Sciatic nerve (tissue), 2 donors: ENCODE measurements at regions not wholly inside any gene's neighbourhood (a gene's known extent, or its start where the extent isn't known, plus 50 kb on each side); places are given as distances from the start of the nearest gene placed in this dataset.
A peak's percentile ranks its signal among the peaks of the same experiment; 100 is the strongest.

ENCODE experiments used
- ATAC-seq: fragments of 200-7000 bp; cut with Tn5 transposase; one replicate; pipeline ENCODE4 v1.9.1; 2020; ENCODE audit warnings: mild to moderate bottlenecking, moderate library complexity
- DNase-seq: peaks from one replicate; pipeline ENCODE4 v3.0.0-alpha.2; 2020; ENCODE audit warnings: low spot score
- intact Hi-C: fragments of 100-400 bp; cut with DNase I; formaldehyde crosslinking; loops from one replicate; pipeline ENCODE4 v1.14.2; 2022
- donor health status: DM: no; HTN: no; CAD: no.
- donor health status: DM: no; HTN: no; CAD: no.

DNA sequence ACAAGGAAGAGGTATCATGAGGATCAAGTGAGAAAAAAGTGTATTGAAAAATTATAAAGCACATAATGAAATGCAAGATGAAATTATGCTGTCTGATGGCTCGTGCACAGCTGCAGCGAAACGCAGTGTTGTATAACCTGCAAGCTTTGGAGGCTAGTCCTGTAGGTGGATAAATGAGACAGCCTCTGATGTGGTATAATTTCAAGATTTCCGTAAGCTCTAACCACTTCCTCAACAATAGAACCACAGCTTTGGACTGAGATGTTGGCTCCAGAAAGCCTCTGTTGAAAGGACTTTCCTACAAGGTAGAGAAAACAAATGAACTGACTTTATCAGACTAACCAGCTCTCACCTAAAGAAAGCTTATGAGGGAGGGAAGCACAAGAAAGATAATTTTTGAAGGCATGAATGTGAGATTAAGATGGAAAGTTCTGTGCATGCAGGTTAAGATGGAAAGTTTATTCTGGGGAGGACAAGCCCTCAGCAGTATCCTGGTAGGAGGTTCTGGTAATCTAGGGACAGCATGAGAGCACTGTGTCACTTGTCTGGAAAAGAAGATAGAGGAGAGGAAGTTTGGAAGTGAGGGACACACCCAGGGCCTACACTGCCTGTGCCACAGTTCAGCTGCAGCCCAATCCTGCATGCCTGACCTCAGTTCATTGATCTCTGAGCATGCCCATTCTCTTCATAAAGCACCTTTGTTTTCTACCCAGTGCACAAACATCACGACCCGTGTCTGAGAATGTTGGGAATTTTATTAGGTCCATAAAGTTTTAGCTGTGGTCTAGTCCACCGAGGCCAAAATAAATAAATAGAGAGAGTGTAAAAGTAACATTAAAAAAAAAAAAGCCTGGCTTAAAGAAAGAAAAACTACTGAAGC is 161.5 kb upstream of the SFRP2 start:
- DNase-seq (no peak), ATAC-seq (peak; percentile 78)

DNA sequence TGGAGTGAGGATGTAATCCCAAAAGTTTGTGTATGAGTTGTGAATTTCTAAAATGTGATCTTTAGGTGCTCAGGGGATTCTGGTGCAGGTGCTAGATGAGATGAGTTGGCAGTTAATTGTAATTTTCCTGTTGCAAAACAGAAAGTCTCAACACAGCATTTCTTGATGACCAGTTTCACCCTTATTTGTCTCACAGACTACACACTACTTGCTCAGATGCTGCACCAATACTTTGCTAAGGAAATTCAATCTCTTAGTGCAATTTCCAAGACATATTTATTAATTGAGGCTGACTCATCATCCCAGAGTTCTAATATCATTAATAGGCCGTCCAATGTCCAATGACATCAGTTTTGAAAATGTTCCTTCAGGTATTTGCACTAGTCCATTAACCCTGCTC is 159.2 kb upstream of the SFRP2 start:
- ATAC-seq (no peak), DNase-seq (no peak)
- intact Hi-C loops = no loop called here

More for the DNA sequence above, 161.5 kb upstream of the SFRP2 start:
- intact Hi-C loops = no loop called here

DNA sequence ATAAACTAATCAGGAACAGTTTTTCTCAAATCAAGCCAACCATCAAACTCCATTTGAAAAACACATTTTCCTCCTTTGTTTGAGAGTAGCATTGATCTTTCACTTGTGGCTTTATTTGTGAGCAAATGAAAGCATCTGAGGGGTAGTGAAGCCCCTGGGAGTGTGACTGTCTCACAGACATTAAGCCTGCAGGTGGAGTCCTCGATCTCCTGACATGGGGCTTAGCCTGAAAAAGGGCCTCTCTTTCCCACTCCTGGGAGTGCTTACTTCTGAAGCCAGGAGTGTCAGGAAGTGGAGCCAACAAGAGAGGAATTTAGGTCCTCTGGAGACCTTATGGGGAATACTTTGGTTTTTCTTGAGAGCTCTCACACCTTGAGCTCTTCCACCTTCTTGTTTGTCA is 158.2 kb upstream of the SFRP2 start:
- DNase-seq (no peak), ATAC-seq (no peak)
- intact Hi-C loops = no loop called here

DNA sequence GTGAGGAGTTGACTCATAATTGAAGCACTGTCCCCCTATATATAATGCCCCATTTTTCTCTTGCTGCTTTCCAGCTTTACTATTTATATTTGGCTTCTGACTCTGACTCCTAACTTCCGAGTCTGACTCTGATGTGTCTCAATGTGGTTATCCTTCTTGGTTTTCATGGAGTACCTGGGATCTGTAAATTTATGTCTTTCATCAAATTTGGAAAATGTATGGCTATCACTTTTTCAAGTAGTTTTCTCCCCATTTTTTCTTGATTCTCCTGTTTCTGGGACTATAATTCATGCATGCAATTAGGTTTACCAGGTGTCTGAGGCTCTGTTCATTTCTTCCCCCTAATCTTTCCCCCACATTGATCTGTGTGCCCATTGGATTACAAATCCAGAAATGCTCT is 156.8 kb upstream of the SFRP2 start:
- intact Hi-C loops = no loop called here
- DNase-seq (no peak), ATAC-seq (no peak)

DNA sequence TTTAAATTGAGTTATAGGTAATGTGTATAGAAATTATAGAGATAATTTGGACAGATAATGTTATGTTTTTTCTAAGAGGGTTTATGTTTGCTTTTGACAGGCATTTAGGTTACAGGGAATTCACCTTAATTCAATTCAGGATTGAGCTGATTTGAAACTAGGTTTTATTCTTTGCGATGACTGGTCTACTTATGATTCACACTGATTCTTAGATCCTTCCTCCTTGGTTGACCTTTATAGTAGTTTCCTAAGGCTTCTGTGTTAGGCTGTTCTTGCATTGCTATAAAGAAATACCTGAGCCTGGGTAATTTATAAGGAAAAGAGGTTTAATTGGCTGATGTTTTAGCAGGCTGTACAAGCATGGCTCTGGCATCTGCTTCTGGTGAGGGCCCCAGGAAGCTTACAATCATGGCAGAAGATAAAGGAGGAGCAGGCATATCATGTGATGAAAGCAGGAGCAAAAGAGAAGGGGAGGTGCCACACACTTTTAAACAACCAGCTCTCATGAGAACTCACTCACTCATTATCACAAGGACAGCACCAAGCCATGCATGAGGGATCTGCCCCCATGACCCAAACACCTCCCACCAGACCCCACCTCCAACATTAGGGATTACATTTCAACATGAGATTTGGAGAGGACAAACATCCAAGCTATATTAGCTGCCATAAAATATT is 155.0 kb upstream of the SFRP2 start:
- ATAC-seq (no peak), DNase-seq (no peak)
- intact Hi-C loops = no loop called here

DNA sequence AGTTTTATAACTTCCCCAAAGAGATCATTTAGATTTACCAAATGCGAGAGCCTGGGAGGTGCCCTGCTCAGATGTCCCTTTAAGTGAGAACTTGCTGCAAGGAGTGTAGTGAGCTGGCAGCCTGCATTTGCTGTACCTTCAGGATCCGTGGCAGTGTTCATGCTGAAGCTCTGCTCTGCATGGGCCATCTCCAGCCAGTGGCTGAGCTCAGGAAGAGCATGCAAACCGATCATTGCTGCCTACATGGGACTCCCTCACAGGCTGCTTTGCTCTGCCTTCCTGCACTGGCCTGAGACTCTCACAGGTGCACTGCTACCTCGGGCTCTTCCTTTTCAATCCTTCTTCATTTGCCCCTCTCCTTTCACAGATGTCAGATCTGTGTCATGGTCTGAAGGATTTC is 152.0 kb upstream of the SFRP2 start:
- ATAC-seq (no peak), DNase-seq (no peak)
- intact Hi-C loops = no loop called here

DNA sequence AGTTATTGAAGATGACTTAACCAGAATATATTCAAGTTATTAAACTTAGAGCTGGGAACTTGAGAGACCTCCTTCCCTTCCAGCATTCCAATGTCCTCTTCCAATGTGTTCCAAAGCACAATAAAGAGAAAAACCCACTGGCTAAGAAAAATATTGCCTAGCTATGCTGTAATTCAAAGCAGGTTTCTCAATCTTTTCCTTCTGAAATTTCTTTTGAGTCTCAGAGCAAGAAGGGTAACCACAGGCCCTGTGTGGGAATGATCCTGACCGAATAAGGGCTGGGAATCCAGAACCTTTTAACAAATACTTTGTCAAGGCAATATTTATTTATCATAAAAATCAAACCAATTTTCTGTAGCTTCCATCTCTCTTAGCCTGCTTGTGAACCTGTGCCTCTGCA is 150.7 kb upstream of the SFRP2 start:
- peak; percentile 62 for ATAC-seq
- DNase-seq = no peak
- intact Hi-C loops = no loop called here

DNA sequence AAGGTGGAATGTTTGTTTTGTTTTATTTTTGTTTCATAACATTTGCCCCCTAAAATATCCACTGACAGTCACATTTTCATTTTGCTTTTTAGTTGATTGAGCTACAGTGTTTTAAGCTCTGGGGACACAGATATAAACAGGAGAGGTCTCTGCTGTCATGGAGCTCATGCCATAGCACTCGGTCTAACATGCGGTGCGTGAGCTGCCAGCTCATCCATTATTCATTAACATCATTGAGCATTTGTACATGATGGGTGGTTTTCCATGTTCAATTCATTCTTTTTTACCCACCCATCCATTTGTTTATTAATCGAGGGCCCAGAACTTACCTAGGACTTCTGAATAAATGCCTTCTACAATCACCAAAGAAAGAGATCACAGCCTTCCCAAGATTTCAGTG is 150.1 kb upstream of the SFRP2 start:
- DNase-seq (no peak), ATAC-seq (no peak)
- intact Hi-C loops = no loop called here

DNA sequence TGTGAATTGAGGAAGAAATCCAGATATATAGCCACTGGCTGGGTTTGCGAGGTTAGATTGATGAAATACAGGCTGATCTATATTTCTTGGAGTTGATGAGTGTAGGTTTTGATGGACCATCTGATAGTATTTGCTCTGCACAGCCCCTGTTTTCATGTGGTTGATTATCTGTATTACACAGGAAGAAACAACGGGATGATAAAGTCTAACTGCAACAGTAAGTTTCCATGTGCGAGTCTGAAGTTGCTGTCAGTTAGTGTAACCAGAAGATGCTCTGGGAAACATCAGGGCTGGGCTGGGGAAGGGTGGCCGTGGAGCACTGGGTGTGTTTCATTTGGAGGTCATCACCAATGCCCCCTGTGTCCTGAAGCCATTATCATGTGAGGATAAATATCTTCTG is 148.4 kb upstream of the SFRP2 start:
- ATAC-seq = no peak
- DNase-seq = no peak
- intact Hi-C loops = no loop called here

DNA sequence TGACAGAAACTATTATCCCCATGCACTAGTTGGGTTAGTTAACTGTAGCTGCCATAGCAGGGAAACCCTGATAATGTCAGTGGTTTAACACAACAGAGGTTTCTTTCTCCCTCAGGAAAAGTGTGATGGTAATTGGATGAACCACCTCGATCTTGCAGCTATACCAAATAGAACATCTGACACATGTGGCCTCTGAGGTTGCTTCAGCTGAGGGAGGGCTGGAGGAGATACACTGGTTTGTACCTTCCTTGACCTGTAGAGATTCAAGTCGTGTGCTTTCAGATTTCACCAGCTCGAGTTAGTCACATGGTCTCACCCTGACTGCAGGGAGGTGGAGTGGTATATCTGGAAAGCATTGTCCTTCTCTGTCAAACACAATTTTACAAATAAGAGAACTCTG is 147.2 kb upstream of the SFRP2 start:
- intact Hi-C loops = no loop called here
- ATAC-seq (no peak), DNase-seq (no peak)

DNA sequence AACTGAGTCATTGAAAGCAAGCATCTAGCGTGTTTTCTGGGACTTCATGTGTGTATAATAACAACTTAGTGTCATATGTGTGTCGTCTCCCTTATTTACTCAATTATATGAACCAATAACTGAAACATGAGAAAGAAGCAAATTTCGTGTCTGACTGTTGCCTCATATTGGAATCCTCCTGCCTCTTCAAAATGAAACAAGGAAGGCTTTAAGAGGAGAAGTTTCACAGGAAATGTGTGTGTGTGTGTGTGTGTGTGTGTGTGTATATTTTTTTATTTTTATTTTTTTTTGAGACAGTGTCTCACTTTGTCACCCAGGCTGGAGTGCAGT is 145.8 kb upstream of the SFRP2 start:
- intact Hi-C loops = no loop called here
- peak; percentile 64 for ATAC-seq
- no peak for DNase-seq

DNA sequence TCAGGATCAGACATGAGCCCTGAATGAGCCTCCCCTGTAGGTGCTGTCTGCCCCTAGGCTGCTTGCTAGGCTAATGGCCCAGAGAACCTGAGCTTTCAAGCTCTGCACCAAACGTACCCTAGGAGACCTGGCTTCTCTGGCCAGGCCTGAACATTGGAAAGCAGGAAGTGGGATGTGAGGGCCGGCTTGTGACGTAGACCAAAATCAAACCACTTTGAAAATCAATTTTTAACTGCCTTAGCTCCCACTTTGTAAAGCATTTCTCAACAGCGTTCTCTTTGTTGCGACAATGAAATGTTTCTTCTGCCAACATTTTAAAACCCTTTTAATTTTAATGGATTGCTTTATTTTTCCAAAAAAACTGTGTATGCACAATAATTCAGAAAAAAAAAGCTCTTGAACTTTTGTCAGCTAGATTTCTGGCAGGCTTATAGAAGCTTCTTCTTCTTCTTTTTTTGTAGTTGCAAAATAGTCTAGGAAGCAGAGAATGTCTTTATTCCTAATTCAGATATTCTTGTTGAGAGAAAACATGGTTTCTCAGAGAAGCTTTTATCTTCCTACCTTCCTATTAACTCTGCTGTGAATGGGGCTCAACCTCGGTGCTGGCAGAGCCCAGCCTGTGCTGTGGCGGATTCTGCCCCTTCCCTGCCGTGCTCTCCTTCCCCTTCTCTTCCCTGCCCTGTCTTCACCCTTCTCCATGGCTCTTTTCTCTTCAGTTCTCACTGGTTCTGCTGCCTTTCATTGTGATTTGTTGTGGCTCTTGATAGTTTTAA is 145.2 kb upstream of the SFRP2 start:
- intact Hi-C loops = no loop called here
- DNase-seq (no peak), ATAC-seq (peak; percentile 70)

DNA sequence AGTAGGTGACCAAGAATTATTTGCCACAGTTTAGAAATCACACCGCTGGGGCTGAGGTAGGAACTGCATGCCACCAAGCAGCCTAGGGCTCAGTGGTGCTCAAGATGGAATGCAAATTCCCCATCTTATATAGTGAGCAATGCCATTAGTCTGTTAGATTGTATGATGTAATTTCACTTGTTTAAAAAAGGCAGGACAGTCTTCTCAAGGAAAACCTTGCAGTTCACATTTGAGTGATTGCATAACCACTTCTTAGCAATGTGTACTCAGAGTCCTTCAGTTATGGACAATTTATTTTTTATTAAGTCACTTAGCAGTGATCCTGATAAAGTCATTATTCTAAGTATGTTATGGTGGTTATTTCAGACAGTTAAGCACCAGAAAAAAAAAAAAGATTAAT is 142.9 kb upstream of the SFRP2 start:
- no peak for DNase-seq
- peak; percentile 73 for ATAC-seq
- intact Hi-C loops = no loop called here

DNA sequence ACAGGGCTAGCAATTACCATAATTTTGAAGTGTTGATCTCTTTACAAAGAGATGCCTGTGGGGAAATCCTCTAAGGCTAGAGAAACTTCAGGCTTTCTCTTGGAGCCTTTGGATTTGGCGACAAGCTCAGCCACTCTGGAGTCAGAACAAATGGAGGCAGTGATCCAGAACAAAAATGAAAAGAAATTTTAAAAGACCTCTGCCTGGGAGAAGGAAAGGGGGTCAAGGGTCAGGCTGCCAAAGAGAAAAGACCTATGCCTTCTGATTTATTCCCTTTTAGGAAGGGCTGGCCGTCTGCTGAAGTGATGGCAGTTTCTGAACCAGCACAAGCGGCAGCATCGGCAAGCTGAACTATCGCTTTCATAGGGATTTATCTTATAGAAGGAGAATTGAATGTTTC is 140.8 kb upstream of the SFRP2 start:
- intact Hi-C loops = no loop called here
- DNase-seq (no peak), ATAC-seq (no peak)

DNA sequence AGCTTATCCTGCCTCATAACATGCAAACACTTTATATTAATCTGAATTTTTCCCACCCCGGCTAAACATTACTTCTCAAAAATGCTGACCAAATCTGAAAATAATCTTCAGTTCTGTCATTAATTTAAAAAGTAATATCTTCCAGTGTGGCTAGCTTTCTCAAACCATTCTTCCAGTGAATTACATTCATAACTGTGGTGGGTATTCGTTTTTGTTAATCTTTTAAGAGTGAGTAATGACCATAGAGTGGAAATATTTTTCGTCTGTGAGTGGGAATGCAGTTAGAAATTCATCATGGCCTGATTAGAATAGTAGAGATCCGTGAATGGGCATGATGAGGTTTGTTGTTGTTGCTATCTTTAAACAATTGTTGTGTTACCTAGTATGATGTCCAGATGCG is 138.6 kb upstream of the SFRP2 start:
- DNase-seq = no peak
- intact Hi-C loops = no loop called here
- ATAC-seq = no peak

DNA sequence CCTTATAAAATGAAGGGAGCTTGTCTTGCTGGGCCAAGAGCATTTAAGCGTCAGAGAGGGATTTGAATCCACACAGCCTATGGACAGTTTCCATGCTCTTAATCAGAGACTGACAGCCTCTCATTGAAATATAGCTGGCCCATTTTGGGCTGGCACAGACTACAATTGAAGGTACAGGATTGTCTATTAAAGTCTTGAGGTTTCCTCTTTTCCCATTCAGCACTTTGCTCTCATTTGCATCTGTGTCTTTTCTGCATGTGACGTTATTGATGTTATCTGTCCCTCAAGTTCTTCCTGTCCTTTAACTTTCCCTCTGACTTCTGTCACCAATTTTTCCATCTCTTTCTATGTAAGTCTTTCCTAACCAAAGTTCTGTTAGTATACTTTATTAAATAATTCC is 133.3 kb upstream of the SFRP2 start:
- intact Hi-C loops = no loop called here
- ATAC-seq = no peak
- DNase-seq = no peak

DNA sequence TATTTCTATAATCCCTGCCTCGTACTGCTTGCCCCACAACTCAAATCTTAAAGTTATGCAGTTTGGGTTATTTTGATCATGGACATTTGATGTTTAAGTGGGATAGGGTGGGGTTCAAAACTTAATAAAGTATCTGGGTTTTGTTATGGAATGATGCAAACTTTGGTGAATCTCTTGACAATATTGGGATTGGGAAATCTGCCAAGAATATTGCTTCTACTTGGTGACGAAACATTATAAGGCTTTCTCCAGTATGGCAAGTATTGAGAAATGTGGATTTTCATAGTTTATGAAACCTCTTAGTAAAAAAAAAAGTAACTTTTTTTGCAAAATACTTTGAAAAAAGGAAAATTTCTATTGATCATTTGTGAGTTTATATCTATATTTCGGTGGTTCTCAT is 130.8 kb upstream of the SFRP2 start:
- no peak for DNase-seq
- intact Hi-C loops = no loop called here
- ATAC-seq = peak; percentile 64

DNA sequence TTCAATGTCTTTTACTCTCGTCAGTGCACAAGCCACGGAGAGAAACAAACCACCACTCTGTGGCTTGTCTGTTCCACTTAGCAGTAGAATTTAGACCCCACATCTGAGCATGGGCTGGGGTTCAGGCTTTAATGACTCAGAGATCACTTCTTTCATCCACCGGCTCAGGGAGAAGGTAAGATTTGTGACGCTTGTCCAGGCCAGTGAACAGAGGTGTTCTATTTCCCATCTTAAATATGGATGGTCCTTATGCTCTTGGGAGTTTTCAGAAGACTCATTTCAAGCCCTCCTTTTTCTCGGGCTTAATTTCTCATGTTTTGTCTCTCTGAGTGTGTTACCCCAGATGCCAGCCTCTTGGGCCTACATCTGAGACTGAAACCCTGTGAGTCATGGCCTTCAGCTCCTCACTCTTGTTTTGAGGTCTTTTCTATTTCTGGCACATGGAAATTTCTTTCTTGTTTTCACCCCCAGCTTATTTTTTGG is 127.4 kb upstream of the SFRP2 start:
- ATAC-seq (no peak), DNase-seq (no peak)
- intact Hi-C loops = no loop called here

DNA sequence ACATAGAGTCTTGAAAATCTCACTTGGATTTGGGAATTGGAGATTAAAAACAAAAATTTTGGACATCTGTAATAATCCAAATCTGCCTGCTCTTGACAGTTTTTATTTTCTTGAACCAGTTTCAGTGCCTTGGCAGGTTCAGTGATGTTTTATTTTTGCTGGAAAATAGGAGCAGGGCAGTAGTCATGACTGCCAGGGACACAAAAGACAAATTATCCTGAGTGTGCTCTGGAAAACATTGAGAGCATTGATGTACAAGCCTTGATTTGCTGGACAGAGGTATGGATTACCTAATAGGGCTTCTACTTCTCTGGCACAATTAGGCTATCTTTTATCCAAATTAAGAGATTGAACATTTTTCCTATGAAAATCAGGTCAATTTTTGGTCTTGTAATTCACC is 123.4 kb upstream of the SFRP2 start:
- ATAC-seq = peak; percentile 65
- no peak for DNase-seq
- intact Hi-C loops = no loop called here

DNA sequence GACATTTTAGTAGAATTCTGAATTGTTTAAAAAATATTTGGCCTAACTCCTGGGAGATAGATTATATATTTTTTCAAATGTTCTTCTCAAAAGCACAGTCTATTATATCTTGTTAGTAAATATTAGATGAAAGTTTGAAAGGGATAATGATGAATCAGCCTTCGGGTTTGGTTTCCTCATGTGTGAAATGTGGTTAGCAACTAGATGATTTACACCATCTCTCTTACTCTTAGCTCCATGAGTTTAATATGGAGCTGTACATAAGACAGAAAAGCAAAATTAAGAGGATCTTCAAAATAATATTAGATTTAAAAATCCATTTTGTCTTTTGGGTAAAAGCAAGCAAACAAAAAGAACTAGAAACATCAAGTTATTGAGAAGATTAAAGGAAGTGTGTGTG is 120.8 kb upstream of the SFRP2 start:
- intact Hi-C loops = no loop called here

More for the DNA sequence above, 120.8 kb upstream of the SFRP2 start:
- DNase-seq (no peak), ATAC-seq (no peak)
